ENCODE measurements at regions not wholly inside any gene's neighbourhood (a gene's known extent, or its start where the extent isn't known, plus 50 kb on each side); places are given as distances from the start of the nearest gene placed in this dataset.
"Not testable (repeated sequence)": the region's sequence is repeated elsewhere in the genome, so short reads cannot be mapped to it uniquely, and the experiment has no call there.

GRCh38 chr4:49515241-49515640, 529.2 kb downstream of the CWH43 start:
- Histone ChIP-seq H3K4me1 (replicated peaks in 1 of 2; ENCODE audit: control insufficient read depth in 2 of 2, insufficient read depth in 2 of 2, low read length in 2 of 2) (peaks cover 0 to 10% of the 10 kb centered on the region in 2 experiments; a peak in 2 of 5 replicates), H3K27me3 (ENCODE audit: control insufficient read depth in 2 of 2, insufficient read depth in 2 of 2, low read length in 2 of 2) (peaks cover 0 to 16% of the 10 kb centered on the region in 2 experiments; a peak in 1 of 5 replicates)
- H3K36me3 ChIP-seq (ENCODE audit: control insufficient read depth, insufficient read depth, low read length); FAIRE-seq; H2AFZ ChIP-seq (ENCODE audit: low read depth, low read length); H3K27ac ChIP-seq (ENCODE audit: extremely low read depth, low read depth, low read length); H3K9me3 ChIP-seq (replicated peaks; ENCODE audit: control insufficient read depth, insufficient read depth, low read depth, low read length); POLR2A ChIA-PET; H3K79me2 ChIP-seq (ENCODE audit: control insufficient read depth, insufficient read depth, low read length); H3K9me1 ChIP-seq (ENCODE audit: control insufficient read depth, insufficient read depth, low read length); H3K9ac ChIP-seq (ENCODE audit: insufficient read depth in 1 of 2, low read depth in 2 of 2, low read length in 2 of 2); ATAC-seq; H3K4me3 ChIP-seq; H4K20me1 ChIP-seq (replicated peaks; ENCODE audit: control insufficient read depth, insufficient read depth, low read length); H3K4me2 ChIP-seq (ENCODE audit: insufficient read depth, low read length); BruUV-seq (replicated peaks); intact Hi-C loops (cut with micrococcal nuclease); CTCF ChIA-PET (ENCODE audit: low intra/inter-chr PET ratio): not testable (repeated sequence)
- WGBS (ENCODE audit: insufficient coverage, low coverage, missing lambda C conversion rate) = 7% methylated on average over 6 of the region's 10 CpGs
- DNase-seq (ENCODE audit: extremely low read depth in 1 of 4, low spot score in 3 of 4) = peak in 2 of 4 experiments; percentile 3 to 10
- in situ Hi-C loops (cut with MboI) = loop anchor here (10.0 kb wide), 1 partner anchor 60 kb away; no protein-coding TSS in a partner anchor

- H2AFZ ChIP-seq (ENCODE audit: low read depth, low read length); H3K9me1 ChIP-seq (ENCODE audit: control insufficient read depth, insufficient read depth, low read length); BruUV-seq (replicated peaks); POLR2A ChIA-PET; H3K4me3 ChIP-seq; intact Hi-C loops (cut with micrococcal nuclease); ATAC-seq; H3K79me2 ChIP-seq (ENCODE audit: control insufficient read depth, insufficient read depth, low read length); H3K27ac ChIP-seq (ENCODE audit: extremely low read depth, low read depth, low read length); CTCF ChIA-PET (ENCODE audit: low intra/inter-chr PET ratio); DNase-seq (ENCODE audit: extremely low read depth in 1 of 4, low spot score in 3 of 4); H3K4me2 ChIP-seq (ENCODE audit: insufficient read depth, low read length); H3K36me3 ChIP-seq (ENCODE audit: control insufficient read depth, insufficient read depth, low read length); H3K9me3 ChIP-seq (replicated peaks; ENCODE audit: control insufficient read depth, insufficient read depth, low read depth, low read length); H4K20me1 ChIP-seq (replicated peaks; ENCODE audit: control insufficient read depth, insufficient read depth, low read length); H3K9ac ChIP-seq (ENCODE audit: insufficient read depth in 1 of 2, low read depth in 2 of 2, low read length in 2 of 2); FAIRE-seq: not testable (repeated sequence)
- 11% methylated on average over 15 of the region's 15 CpGs for WGBS (ENCODE audit: insufficient coverage, low coverage, missing lambda C conversion rate)
- H3K4me1 ChIP-seq (replicated peaks in 1 of 2; ENCODE audit: control insufficient read depth in 2 of 2, insufficient read depth in 2 of 2, low read length in 2 of 2) = peaks cover 0 to 10% of the 10 kb centered on the region in 2 experiments; a peak in 2 of 5 replicates
- H3K27me3 ChIP-seq (ENCODE audit: control insufficient read depth in 2 of 2, insufficient read depth in 2 of 2, low read length in 2 of 2) = peaks cover 0 to 16% of the 10 kb centered on the region in 2 experiments; a peak in 1 of 5 replicates
- in situ Hi-C loops (cut with MboI) = loop anchor here (10.0 kb wide), 1 partner anchor 59 kb away; no protein-coding TSS in a partner anchor
These were observed 530.0 kb downstream of the CWH43 start for GRCh38 chr4:49516096-49516495.

Measured in K562 (cell line).